HG03460 (cell line): ENCODE measurements at regions not wholly inside any gene's neighbourhood (a gene's known extent, or its start where the extent isn't known, plus 50 kb on each side); places are given as distances from the start of the nearest gene placed in this dataset.
"Not testable (repeated sequence)": the region's sequence is repeated elsewhere in the genome, so short reads cannot be mapped to it uniquely, and the experiment has no call there.

ENCODE experiments used
- ATAC-seq: cut with Tn5 transposase; IDR thresholded peaks from one replicate; pipeline ENCODE4 v1.9.1; 2021; ENCODE audit not compliant: unreplicated experiment

- no peak for ATAC-seq
Observed at GRCh38 chr18:41899535-41899934, 55.5 kb upstream of the PIK3C3 start.

- ATAC-seq = no peak
Observed at GRCh38 chr18:41893432-41893831, 61.6 kb upstream of the PIK3C3 start.

GRCh38 chr18:41887100-41887499, 67.9 kb upstream of the PIK3C3 start:
- no peak for ATAC-seq

GRCh38 chr18:41886126-41886807, 68.8 kb upstream of the PIK3C3 start:
- no peak for ATAC-seq

- no peak for ATAC-seq
Observed at GRCh38 chr18:41881285-41881684, 73.7 kb upstream of the PIK3C3 start.

- no peak for ATAC-seq
Observed at GRCh38 chr18:41879256-41879655, 75.8 kb upstream of the PIK3C3 start.

- ATAC-seq = no peak
Observed at GRCh38 chr18:41875094-41875780, 79.8 kb upstream of the PIK3C3 start.

- no peak for ATAC-seq
Observed at GRCh38 chr18:41873730-41874129, 81.3 kb upstream of the PIK3C3 start.

- ATAC-seq = no peak
Observed at GRCh38 chr18:41872206-41872605, 82.8 kb upstream of the PIK3C3 start.

- no peak for ATAC-seq
Observed at GRCh38 chr18:41871229-41872000, 83.6 kb upstream of the PIK3C3 start.

GRCh38 chr18:41870817-41871216, 84.2 kb upstream of the PIK3C3 start:
- ATAC-seq = no peak

GRCh38 chr18:41870191-41870590, 84.8 kb upstream of the PIK3C3 start:
- no peak for ATAC-seq

GRCh38 chr18:41865796-41866195, 89.2 kb upstream of the PIK3C3 start:
- ATAC-seq = not testable (repeated sequence)

- no peak for ATAC-seq
Observed at GRCh38 chr18:41864216-41864615, 90.8 kb upstream of the PIK3C3 start.

- ATAC-seq = no peak
Observed at GRCh38 chr18:41862921-41863320, 92.1 kb upstream of the PIK3C3 start.

GRCh38 chr18:41860987-41861386, 94.0 kb upstream of the PIK3C3 start:
- no peak for ATAC-seq

- ATAC-seq = no peak
Observed at GRCh38 chr18:41858761-41859555, 96.1 kb upstream of the PIK3C3 start.

GRCh38 chr18:41853280-41853679, 101.8 kb upstream of the PIK3C3 start:
- ATAC-seq = no peak

- ATAC-seq = no peak
Observed at GRCh38 chr18:41850781-41851180, 104.3 kb upstream of the PIK3C3 start.

- no peak for ATAC-seq
Observed at GRCh38 chr18:41849632-41850031, 105.4 kb upstream of the PIK3C3 start.

- no peak for ATAC-seq
Observed at GRCh38 chr18:41845563-41845962, 109.5 kb upstream of the PIK3C3 start.
